GM12864 (cell line): ENCODE measurements at regions not wholly inside any gene's neighbourhood (a gene's known extent, or its start where the extent isn't known, plus 50 kb on each side); places are given as distances from the start of the nearest gene placed in this dataset.

ENCODE experiments used
- DNase-seq: peaks from one replicate; pipeline ENCODE4 v3.0.0-alpha.2; 2011; ENCODE audit warnings: low read depth
- H3K4me3 ChIP-seq: 2 replicates; pipeline ENCODE4 v1.5.1; 2011; ENCODE audit warnings: mild to moderate bottlenecking, low read depth, low read length, control low read depth
- TF ChIP-seq, protein P1 (sequence below): IDR thresholded peaks from 2 replicates; pipeline ENCODE4 v1.5.1; 2011; ENCODE audit warnings: low read depth, mild to moderate bottlenecking, moderate library complexity, low read length, control low read depth, inconsistent platforms; ENCODE audit errors: missing control alignments

DNA sequence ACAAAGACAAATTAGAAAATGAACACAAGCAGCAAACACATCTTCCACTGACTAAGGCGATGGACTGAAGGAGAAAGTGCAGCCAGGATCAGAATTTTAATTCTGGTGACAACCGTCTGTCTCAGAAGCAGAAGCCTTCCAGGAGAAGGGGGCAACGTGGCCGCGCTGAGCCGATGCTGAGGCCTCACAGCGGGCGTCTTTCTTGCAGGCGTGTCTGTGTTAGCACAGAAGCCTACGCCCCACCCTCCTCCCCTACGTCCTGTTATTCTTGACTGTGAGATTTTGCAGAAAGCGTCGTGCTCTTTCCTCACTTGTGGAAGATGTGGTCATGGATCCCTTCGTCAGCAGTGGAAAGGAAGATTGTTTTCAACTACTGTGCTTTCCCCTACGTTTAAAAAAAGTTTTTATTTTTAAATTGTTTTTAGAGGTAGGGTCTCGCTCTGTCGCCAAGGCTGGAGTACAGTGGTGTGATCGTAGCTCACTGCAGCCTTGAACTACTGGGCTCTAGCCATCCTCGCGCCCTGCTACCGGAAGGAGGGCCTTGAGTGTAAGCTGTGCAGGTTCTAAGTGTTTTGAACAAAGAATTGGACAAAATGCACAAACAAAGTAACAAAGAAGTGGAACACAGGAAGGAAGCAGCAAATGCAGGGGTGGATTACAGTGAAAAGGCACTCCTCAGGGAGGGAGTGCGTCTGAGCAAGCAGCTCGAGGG is 422.0 kb downstream of the GALR1 start:
- no peak for DNase-seq
- no peak overlapping the region for H3K4me3 ChIP-seq
- TF ChIP-seq, protein P1, sequence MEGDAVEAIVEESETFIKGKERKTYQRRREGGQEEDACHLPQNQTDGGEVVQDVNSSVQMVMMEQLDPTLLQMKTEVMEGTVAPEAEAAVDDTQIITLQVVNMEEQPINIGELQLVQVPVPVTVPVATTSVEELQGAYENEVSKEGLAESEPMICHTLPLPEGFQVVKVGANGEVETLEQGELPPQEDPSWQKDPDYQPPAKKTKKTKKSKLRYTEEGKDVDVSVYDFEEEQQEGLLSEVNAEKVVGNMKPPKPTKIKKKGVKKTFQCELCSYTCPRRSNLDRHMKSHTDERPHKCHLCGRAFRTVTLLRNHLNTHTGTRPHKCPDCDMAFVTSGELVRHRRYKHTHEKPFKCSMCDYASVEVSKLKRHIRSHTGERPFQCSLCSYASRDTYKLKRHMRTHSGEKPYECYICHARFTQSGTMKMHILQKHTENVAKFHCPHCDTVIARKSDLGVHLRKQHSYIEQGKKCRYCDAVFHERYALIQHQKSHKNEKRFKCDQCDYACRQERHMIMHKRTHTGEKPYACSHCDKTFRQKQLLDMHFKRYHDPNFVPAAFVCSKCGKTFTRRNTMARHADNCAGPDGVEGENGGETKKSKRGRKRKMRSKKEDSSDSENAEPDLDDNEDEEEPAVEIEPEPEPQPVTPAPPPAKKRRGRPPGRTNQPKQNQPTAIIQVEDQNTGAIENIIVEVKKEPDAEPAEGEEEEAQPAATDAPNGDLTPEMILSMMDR, result no peak

DNA sequence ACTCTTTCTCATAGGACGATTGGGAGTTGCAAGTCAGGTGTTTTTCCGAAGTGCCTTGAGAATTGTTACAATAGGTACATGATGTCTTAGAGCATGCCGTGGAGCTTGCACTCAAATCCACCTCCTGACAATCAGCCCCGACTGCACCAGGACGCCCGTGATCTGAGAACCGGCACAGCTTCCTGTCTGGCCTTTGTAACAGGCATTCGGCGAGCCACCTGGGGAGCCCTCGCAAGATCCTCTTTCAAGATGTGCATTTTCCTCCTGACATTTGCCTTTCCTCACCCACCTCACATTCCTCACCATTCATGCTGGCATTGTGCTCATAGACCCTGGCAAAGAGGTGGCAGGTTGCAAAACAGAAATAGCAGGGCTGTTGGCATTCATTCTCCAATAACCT is 427.3 kb downstream of the GALR1 start:
- TF ChIP-seq, protein P1, result no peak
- H3K4me3 ChIP-seq, result no peak overlapping the region
- DNase-seq, result no peak

DNA sequence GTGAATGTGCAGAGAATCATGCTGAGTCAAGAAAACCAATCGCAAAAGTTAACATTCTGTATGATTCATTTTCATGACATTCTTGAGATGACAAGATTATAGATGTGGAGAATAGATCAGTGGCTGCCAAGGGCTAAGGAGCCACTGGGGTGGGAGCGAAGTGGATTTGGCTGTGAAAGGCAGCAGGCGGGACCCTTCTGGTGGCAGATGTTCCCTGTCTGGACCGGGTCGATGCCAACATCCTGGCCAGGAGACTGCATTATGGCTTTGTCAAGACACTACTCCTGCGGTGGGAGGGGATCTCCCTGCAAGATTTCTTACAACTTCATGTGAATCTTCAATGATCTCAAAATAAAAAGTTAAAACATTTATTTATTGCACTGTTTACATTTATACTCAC is 427.9 kb downstream of the GALR1 start:
- TF ChIP-seq, protein P1, result no peak
- no peak for DNase-seq
- H3K4me3 ChIP-seq, result no peak overlapping the region

DNA sequence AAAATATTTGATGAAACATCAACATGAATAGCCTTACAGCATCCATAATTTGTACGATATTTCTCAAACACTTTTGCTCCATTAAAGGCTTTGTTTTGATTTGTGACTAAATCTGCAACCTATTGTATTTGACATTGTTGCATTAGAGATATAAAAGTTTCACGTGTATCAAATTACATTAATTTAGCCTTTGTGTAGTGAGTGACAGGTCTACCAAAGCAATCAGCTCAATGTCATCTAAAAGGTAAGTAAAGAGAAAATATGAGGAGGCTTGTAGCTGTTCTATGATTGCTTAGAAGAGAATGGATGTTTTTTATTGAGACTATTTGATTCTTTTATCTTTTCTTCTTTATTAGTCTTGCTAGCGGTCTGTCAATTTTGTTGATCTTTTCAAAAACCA is 430.2 kb downstream of the GALR1 start:
- DNase-seq, result no peak
- no peak overlapping the region for H3K4me3 ChIP-seq
- TF ChIP-seq, protein P1, result no peak

DNA sequence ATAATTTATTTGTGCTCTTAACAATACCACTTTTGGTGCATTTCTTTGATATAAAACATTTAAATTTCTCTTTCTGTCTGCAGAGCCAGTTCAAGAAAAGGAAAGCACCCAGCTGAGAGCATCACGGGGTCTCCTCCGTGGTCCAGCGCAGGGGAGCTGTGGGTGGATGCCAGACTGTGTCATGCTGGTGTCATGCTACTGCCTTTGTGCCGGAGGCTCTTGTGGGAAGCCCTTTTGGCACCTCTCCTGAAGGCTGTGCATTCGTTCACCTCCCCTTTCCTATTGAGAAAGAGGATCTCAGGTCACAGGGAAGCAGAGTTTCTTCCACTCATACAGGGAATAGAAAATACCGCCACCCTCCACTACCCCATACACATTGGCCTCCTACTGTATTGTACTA is 450.4 kb downstream of the GALR1 start:
- no peak overlapping the region for H3K4me3 ChIP-seq
- no peak for DNase-seq
- TF ChIP-seq, protein P1, result no peak

DNA sequence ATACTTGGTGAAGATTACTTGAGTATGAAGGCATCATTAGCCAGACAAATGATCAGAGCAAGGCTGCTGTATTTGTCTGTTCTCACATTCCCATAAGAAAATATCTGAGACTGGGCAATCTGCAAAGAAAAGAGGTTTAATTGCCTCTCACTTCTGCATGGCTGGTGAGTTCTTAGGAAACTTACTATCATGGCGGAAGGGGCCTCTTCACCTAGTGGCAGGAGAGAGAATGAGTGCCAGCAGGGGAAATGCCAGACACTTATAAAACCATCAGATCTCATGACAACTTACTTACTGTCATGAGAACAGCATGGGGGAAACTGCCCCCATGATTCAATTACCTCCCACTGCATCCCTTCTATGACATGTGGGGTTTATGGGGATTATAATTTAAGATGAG is 452.3 kb downstream of the GALR1 start:
- TF ChIP-seq, protein P1, result peak; percentile 8
- DNase-seq, result no peak
- H3K4me3 ChIP-seq, result no peak overlapping the region

DNA sequence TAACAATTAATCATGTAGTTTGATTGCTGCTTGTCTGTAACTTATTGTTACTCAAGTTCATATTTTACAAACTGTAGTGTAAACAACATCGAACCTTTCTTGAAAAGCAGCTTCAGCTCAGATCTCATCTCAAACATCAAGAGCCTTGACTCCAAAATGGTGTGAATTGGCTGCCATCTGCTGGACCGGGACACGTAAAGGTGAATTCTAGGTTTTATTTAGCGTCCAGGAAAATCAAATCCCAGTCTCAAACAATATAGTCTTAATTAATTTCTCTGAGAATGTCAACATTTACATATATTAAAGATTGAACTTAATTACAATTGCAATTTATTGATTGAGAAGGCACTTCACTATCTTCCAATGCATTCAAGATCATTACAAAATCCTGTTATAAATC is 453.0 kb downstream of the GALR1 start:
- no peak overlapping the region for H3K4me3 ChIP-seq
- TF ChIP-seq, protein P1, result peak; percentile 2
- no peak for DNase-seq
